HG02981 (cell line): ENCODE measurements at regions not wholly inside any gene's neighbourhood (a gene's known extent, or its start where the extent isn't known, plus 50 kb on each side); places are given as distances from the start of the nearest gene placed in this dataset.

Source experiments
- ATAC-seq: cut with Tn5 transposase; IDR thresholded peaks from one replicate; pipeline ENCODE4 v1.9.1; 2021; ENCODE audit warnings: mild to moderate bottlenecking, moderate library complexity; ENCODE audit not compliant: unreplicated experiment

DNA sequence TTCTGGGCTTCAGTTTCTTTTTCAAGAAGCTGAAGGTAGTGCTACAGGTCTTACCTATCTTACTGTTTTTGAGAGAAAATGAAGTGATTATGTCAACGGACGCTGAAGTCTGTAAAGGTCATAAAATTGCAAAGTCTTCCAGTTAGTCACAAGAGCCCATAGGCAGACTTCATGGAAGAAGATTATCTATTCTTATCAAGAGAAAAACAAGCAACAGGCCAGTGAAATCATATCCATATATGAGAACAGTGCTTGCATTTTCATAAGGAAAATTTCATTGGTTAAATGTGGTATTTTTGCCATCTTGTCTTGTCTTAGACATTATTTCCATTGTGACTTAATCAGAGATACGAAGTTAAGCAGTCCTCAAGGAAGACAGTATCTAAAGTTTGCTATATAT lies 412.7 kb upstream of the SEL1L start:
- ATAC-seq: no peak

DNA sequence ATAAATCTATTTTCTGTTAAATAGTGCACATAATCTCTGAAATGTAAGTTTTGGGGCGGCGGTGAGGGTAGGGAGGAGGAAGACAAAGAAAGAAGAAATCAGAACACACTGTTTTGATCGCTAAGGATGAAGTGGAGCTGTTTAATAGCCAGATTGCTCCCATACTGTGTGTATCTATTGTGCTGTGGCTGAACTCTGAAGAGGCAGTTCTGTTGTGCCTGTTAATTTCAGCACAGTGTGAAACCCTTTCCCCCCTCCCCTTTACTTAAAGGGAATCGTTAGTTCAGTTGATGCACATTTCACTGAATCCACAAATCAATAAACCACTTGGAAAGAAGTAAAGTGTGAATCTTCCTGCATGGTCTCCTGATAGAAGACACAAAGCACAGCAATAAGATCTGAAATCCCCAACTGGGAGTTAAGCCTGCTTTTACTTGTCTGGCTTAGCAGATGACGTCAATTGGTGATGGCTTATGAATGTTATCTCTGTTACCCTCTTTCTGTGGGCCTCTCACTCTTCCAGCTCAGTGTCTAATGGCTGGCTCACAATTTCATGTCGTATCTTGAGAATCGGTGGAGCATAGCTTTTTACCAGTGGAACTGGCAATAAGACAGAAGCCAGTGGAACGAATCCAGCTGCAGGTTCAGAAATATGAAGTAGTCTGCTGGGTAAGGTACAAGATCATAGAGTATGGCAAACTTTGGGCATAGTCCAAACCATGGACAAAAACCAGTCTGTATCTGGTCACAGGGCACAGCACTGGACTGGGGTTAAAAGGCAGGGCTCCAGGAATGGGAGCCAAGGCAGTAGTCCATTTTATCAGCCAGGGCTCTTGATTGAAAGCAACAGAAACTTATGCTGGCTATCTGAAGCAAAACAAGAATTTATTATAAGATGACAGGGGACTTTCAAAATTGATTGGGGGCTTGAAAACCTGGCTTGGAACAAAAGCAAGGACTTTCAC lies 413.5 kb upstream of the SEL1L start:
- ATAC-seq: no peak

- no peak for ATAC-seq
Measured at GRCh38 chr14:81952917-81953316, 419.3 kb upstream of the SEL1L start.

- no peak for ATAC-seq
Measured at GRCh38 chr14:81953419-81953818, 419.8 kb upstream of the SEL1L start.

DNA sequence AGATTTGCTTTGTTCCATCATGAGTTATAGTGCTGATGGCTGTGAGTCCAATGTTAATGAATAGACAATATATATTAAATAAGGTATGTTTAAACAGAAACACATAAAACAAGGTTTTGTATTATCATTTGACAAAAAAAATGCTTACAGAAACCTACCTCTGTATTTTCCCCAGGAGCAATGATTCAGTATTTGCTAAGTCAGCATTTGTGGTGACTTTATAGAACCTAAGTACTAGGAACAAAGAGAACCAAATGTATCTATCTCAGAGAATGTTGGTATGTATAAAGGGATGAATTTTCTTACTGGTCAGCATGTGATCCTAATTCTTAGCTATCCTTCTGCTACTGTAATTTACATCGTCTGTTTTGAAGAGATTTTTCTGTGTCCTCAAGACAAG lies 421.5 kb upstream of the SEL1L start:
- ATAC-seq: no peak

GRCh38 chr14:81960781-81961180 lies 427.1 kb upstream of the SEL1L start:
- ATAC-seq: no peak

- no peak for ATAC-seq
Measured at GRCh38 chr14:81963846-81964245, 430.2 kb upstream of the SEL1L start.

DNA sequence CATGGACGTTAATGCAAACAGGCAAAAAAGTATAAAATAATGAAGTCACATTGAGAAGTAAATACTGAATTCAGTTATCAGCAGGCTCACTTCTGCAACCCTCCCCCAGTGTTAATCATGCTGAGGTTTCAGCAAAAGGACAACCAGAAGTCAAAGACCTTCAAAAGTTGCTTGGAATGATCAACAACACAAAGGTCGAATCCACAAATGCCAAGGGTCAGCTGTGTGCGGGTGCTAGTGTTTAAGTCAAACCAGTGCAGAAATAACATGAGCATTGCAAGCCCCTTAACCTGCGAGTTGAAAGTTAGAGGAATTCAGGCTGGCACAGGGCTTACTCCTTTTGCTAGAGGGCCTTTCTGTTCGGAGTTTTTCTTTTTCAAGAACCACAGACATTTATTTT lies 436.7 kb upstream of the SEL1L start:
- no peak for ATAC-seq

DNA sequence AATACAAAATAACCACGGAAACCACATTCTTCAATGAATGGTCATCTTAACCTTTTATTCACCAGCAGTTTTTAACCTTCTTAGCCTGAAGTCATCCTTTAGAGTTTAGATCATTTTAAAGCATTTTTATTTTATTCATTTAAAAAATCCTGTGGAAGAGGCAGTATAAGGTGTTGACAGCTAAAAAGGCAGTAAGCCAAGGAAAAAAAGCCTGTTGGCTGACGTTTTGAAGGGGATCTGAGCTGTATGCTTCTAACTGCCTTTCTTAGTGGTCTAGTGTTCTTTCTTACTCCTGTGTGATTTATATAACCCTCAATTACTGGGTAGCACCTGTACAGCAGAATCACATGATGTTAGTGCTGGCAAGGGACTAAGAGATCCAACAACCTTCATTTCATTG lies 438.3 kb upstream of the SEL1L start:
- no peak for ATAC-seq

DNA sequence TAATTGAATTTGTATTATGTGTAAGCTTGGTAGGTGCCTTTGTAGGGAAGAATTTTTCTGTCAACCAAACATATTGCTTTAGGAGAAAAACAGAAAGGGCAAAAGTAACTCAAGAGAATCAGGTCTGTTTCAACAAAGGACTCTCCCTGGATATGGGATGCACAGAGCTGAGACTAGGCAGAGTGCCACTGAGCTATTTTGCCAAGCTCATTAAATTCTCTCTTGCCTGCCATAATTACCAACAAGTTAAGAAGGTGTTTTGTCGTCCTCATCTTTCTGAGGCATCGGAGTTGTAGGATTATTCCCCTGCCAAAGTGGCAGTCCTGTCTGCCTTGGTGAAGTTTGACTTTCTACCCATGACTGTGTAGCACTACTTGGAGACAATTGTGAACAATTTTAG lies 438.9 kb upstream of the SEL1L start:
- no peak for ATAC-seq

DNA sequence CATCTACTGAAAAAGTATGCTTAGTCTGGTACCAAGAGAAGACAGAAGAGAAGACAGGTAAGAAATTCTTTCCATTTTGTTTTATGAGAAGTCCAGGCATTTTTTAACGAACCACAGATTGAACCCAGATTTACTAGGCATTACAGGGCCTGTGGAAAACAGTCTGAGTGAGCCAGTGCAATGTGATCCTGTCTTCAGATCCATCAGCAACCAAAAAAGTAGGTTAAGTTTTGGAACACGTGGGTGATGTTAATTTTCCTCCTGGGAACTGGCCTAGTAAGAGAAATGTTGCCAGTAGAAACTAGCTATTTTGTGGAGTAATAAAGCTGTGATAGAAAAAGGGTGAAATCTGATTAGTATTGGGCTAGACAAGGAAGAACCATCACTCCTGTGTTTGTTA lies 440.9 kb upstream of the SEL1L start:
- ATAC-seq: no peak

DNA sequence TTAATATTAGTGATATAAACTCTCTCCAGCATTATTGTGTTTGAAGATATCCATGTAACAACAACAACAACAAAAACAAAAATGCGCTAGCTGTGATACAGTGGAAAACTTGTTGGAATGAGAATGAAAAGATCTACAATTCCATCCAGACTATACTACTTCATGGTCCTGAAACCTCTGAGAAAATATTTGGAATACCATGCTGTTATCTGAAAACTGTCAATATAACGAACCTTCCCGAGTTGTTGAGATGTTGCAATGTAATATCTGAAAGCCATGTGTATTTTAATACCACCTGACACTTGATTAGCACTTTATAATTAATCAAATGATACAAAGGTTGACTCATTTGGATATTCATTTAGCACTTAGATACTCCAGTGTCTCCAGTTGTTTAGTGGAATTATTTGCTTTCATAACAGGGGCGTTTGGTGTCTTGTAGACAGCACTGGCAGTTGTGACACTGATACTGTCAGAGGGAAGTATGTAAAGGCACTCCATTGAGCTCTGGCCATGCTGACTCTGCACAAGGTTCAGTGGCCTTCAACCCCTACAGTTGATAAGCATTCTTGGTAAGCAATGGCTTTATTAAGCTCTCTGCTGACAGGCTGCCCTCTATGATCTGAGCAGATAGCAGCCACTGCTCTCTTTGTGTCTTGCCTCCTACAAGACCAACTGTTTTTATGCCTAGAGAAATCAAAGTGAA lies 447.1 kb upstream of the SEL1L start:
- no peak for ATAC-seq

- ATAC-seq: no peak
Measured at GRCh38 chr14:81981307-81981675, 447.6 kb upstream of the SEL1L start.

GRCh38 chr14:81982046-81982445 lies 448.4 kb upstream of the SEL1L start:
- ATAC-seq: no peak

DNA sequence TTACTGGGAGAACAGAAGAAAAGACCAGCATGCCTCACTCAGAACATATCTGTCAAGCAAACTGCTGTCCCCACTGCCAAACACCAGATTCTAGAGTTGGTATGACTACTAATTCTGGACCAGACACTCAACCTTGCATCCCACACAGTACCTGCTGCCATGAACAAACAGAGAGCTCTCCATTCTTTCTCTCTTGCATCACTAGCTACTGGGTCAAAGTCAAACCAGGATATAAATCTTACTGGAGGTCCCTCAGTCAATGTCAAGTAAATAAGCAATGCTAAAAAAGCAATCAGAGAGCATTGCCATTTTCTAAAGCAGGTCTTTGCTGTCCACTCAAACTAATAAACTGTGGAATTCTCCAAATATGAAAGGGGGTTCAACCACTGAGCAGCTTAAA lies 452.4 kb upstream of the SEL1L start:
- no peak for ATAC-seq

- ATAC-seq: no peak
Measured at GRCh38 chr14:81989211-81989610, 455.6 kb upstream of the SEL1L start.

- ATAC-seq: peak; percentile 64
Measured at GRCh38 chr14:81990312-81990761, 456.7 kb upstream of the SEL1L start.

DNA sequence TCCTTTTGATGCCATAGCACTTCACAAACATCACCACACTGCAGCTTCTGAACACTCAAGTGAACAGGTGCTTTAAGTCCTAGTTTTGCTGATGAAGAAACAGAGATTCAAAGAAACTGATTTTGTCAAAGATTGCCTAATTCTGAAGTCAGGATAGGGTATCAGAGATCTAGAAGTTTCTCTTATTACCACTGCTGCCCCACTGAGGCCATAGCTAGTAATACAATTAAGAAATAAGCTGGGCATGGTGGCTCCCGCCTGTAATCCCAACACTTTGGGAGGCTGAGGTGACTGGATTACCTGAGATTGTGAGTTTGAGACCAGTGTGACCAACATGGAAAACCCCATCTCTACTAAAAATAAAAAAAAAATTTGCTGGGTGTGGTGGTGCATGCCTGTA lies 458.3 kb upstream of the SEL1L start:
- no peak for ATAC-seq

DNA sequence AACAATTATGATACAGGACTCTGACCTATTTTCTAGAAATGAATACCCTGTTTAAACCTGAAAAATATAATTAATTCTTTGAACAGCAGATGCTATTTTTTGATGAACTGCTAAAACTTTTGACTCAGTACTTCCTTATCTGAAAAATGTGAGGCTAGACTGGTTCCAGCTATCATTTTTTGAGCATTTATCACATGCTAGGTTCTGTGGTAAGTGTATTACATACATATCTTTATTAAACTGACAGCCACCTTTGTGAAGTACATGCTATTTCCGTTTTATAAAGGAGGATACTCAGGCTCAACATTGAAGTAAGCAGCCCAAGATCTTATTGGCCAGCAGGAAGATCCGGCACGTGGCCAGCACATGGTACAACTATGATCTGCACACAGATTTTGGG lies 459.8 kb upstream of the SEL1L start:
- ATAC-seq: no peak

- ATAC-seq: no peak
Measured at GRCh38 chr14:82003426-82003825, 469.8 kb upstream of the SEL1L start.

DNA sequence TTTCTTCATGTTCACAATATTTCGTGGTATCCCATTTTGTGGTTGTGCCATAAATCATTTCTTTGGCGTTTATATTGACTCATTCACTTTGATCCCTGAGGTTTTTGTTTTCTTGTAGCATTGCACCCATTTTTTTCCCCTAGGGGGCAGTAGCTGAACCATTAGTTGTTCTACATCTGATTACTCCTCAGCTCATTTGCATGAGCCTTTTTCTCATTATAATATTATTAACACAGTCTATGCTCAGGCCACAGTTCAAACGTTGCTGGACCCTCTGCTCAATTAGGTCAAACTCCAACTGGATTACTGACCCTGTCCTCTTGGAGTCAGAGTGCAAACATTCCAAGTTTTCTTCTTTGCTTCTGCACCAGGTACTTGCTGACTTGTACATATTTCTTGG lies 475.4 kb upstream of the SEL1L start:
- no peak for ATAC-seq

DNA sequence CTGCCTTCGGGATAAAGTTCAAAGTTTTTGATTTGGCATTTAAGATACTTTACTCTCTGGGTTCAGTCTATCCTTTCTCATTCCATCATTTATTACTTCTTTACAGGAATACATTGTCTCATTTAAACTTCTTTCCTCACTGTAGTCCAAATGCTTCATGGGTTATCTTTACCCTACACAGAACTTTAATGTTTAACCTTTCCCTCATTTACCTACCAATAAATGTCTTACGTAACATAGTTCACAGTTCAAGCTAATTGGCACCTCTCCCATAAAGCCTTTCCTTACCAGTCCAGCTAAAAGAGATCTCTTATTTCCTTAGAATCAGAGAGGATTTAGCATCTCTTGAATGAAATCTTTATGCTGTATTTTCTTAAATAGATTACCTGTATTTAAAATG lies 476.3 kb upstream of the SEL1L start:
- no peak for ATAC-seq
